Suprapubic skin (tissue), 3 donors: ENCODE measurements at regions not wholly inside any gene's neighbourhood (a gene's known extent, or its start where the extent isn't known, plus 50 kb on each side); places are given as distances from the start of the nearest gene placed in this dataset.

Source experiments
- CTCF ChIP-seq, 2 donors: fragments of 200-600 bp in 1 of 2; fragments of 450-650 bp in 1 of 2; sonication (generic) in 1 of 2; IDR thresholded peaks; one replicate each; pipeline ENCODE4 v1.5.1; 2016 to 2019; ENCODE audit warnings: antibody characterized with exemption in 2 of 2, mild to moderate bottlenecking in 1 of 2, moderate library complexity in 1 of 2
- POLR2A ChIP-seq, 2 donors: fragments of 450-650 bp; IDR thresholded peaks; one replicate each; pipeline ENCODE4 v1.6.1; 2017; ENCODE audit warnings: antibody characterized with exemption in 2 of 2, mild to moderate bottlenecking in 2 of 2, moderate library complexity in 2 of 2

GRCh38 chr6:81145506-81145905, 607.0 kb downstream of the TENT5A start:
- TF ChIP-seq POLR2A (IDR thresholded peaks at IDR 0.05) (no peak), CTCF (IDR thresholded peaks at IDR 0.05) (no peak)
